Fibroblast of lung (primary cell): ENCODE measurements at regions not wholly inside any gene's neighbourhood (a gene's known extent, or its start where the extent isn't known, plus 50 kb on each side); places are given as distances from the start of the nearest gene placed in this dataset.

Experiments used
- EZH2 ChIP-seq: IDR thresholded peaks from 2 replicates; pipeline ENCODE4 v1.5.1; 2012; ENCODE audit warnings: low read length, control low read depth, mild to moderate bottlenecking; ENCODE audit errors: missing control alignments
- TF ChIP-seq, protein P1 (sequence below), 2 donors: IDR thresholded peaks in 1 of 2; conservative IDR thresholded peaks in 1 of 2; 1 replicate in 1 of 2; 2 replicates in 1 of 2; pipeline ENCODE4 v1.5.1; 2011 to 2012; ENCODE audit warnings: low read length in 2 of 2, control low read depth in 1 of 2, inconsistent platforms in 1 of 2, low read depth in 1 of 2, mild to moderate bottlenecking in 1 of 2

DNA sequence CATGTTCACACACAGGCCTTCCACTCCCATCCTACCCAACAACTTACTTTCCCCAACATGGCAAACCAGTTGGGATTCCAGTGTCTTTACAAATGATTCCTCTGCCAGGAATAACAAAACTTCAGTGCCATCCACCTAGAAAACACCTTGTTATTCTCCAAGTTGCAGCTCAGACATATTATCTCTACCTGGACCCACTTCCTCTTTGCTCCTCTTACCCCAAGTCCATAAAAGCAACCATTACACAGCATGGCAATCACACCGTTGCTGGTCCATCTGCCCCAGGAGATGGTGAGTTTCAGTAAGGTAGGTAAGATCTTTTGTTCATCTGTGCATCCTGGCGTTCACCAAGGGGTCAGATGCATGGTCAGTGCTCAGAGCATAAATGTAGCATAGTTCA lies 66.0 kb upstream of the CSF1 start:
- TF ChIP-seq, protein P1, sequence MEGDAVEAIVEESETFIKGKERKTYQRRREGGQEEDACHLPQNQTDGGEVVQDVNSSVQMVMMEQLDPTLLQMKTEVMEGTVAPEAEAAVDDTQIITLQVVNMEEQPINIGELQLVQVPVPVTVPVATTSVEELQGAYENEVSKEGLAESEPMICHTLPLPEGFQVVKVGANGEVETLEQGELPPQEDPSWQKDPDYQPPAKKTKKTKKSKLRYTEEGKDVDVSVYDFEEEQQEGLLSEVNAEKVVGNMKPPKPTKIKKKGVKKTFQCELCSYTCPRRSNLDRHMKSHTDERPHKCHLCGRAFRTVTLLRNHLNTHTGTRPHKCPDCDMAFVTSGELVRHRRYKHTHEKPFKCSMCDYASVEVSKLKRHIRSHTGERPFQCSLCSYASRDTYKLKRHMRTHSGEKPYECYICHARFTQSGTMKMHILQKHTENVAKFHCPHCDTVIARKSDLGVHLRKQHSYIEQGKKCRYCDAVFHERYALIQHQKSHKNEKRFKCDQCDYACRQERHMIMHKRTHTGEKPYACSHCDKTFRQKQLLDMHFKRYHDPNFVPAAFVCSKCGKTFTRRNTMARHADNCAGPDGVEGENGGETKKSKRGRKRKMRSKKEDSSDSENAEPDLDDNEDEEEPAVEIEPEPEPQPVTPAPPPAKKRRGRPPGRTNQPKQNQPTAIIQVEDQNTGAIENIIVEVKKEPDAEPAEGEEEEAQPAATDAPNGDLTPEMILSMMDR (conservative IDR thresholded peaks at IDR 0.05 in 1 of 2, IDR thresholded peaks at IDR 0.05 in 1 of 2; ENCODE audit: low read depth in 1 of 2, low read length in 2 of 2) = no peak
- TF ChIP-seq EZH2 = no peak
